HG03354 (cell line): ENCODE measurements at regions not wholly inside any gene's neighbourhood (a gene's known extent, or its start where the extent isn't known, plus 50 kb on each side); places are given as distances from the start of the nearest gene placed in this dataset.
"Not testable (repeated sequence)": the region's sequence is repeated elsewhere in the genome, so short reads cannot be mapped to it uniquely, and the experiment has no call there.

Source experiments
- ATAC-seq: cut with Tn5 transposase; IDR thresholded peaks from one replicate; pipeline ENCODE4 v1.9.1; 2021; ENCODE audit warnings: mild to moderate bottlenecking; ENCODE audit not compliant: unreplicated experiment, poor library complexity, severe bottlenecking

GRCh38 chr4:107562316-107562715 is 157.7 kb downstream of the PAPSS1 start:
- ATAC-seq, result no peak

DNA sequence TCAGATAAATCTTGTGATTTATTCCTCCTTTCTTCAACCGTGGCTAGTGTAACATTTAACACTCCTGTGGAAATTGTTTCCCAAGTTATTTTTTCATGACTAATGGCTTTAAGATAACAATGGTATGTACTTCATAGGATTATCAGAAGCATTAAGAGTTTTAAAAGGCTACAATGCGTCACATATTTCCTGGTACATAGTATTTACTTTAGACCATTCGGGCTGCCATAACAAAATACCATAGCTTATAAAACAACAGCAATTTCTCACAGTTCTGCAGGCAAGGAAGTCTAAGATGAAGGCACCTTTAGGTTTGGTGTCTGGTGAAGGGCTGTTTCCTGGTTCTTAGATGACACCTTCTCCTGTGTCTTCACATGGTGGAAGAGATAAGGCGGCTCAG is 158.6 kb downstream of the PAPSS1 start:
- ATAC-seq, result no peak

DNA sequence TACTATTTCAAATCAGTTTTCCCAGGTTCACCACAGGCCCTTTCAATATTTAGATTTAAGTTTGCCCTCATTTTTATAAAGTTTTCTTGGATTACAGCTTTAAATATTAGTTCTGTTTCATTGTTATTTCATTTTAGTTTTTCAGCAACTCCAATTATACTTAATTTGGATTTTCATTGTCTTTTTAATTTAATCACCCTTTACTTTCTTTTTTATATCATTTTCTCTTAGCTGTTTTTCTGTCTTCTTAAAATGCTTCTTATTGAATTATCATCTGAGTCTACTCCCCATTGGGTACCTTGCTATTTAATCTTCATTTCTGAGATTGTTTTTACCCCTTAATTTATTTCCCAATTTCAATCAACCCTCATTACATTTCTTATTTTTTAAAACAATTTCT is 160.4 kb downstream of the PAPSS1 start:
- no peak for ATAC-seq

- ATAC-seq, result no peak
Measured at GRCh38 chr4:107552306-107552705, 167.7 kb downstream of the PAPSS1 start.

- ATAC-seq, result no peak
Measured at GRCh38 chr4:107548211-107548905, 171.7 kb downstream of the PAPSS1 start.

GRCh38 chr4:107546638-107547037 is 173.4 kb downstream of the PAPSS1 start:
- ATAC-seq, result no peak

GRCh38 chr4:107541511-107541910 is 178.5 kb downstream of the PAPSS1 start:
- ATAC-seq, result no peak

GRCh38 chr4:107531927-107532326 is 188.1 kb downstream of the PAPSS1 start:
- no peak for ATAC-seq

- ATAC-seq, result no peak
Measured at GRCh38 chr4:107520368-107520767, 199.7 kb downstream of the PAPSS1 start.

DNA sequence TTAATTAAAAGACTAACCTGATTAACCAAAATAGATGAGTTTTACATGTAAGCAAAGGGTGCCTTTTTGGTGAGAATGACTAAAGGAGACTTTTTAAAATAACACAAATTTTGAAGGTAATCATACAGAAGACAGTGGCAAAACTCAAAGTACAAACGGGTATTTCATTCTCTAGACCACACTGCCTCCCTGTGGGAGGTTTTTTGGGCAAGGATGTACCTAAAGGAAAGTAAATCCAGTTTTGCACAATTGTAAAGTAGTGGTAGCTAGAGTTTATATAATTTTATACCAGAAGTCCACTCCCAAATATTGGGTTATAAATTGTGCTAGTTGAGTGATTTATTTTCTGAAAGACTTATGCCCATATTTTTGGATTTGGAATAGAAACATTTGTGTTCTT is 201.0 kb downstream of the PAPSS1 start:
- no peak for ATAC-seq

- ATAC-seq, result no peak
Measured at GRCh38 chr4:107518076-107518475, 202.0 kb downstream of the PAPSS1 start.

DNA sequence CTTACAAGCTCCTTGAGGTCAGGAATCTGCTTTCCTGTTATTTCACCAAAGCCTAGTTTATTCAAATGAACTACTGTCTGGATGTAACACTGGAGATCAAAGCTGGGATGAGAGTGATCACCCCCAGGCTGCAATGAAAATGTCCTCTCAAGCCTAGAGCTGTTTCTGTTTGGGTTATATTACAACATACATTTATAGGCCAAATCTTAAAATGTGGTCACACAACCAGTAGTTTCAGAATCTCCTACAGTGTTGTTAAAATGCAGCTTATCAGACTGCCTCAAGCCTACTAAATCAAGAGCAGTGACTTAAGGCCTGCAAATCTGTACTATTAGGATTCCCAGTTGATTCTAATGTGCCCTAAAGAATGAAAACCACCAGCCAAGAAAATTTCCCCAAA is 207.5 kb downstream of the PAPSS1 start:
- no peak for ATAC-seq

- ATAC-seq, result no peak
Measured at GRCh38 chr4:107509615-107510014, 210.4 kb downstream of the PAPSS1 start.

DNA sequence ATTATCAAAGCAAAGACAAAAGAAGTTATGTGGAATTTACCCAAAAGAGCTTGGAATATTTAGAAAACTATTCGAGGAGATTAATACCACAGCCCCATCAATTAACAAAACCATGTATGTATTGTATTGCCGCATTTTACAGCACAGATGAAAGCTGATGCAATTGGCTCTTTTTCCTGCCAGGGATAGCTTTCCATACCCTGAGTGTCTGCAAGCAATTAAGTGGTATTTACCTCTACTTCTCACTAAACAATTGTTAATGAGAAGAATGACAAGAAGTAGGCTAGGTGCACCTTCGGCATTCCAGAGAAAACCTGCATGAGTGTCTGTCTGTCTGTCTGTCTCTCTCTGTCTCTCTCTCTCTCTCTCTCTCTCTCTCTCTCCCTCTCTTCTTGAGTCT is 219.5 kb downstream of the PAPSS1 start:
- no peak for ATAC-seq

- no peak for ATAC-seq
Measured at GRCh38 chr4:107497054-107497453, 223.0 kb downstream of the PAPSS1 start.

DNA sequence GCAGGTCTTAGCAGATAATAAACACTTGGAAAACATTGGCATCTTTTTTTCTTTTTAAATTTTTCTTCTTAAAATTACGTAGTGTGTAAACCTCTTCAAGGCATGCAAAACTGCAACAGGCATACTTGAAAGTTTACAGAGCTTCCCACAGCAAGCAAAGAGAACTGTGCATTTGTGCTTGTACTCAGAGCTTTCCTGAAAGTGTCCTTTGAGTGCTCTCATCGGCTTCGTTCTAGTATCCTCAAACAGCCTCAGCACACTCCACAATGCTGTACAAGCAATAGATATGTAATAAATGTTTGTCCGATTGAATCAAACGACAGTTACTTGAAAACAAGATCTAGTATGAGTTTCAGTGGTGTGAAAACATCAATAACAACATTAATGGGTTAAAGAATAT is 227.5 kb downstream of the PAPSS1 start:
- ATAC-seq, result no peak

DNA sequence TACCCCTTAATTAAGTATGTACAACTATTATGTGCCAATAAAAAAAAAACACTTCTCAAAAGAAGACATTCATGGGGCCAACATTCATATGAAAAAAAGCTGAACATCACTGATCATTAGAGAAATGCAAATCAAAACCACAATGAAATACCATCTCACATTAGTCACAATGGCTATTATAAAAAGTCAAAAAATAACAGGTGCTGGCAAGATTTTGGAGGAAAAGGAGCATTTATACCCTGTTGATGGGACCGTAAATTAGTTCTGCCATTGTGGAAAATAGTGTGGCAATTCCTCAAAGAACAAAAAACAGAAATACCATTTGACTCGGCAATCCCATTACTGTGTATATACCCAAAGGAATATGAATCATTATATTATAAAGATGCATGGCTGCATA is 229.9 kb downstream of the PAPSS1 start:
- no peak for ATAC-seq

GRCh38 chr4:107483621-107484020 is 236.4 kb downstream of the PAPSS1 start:
- not testable (repeated sequence) for ATAC-seq

DNA sequence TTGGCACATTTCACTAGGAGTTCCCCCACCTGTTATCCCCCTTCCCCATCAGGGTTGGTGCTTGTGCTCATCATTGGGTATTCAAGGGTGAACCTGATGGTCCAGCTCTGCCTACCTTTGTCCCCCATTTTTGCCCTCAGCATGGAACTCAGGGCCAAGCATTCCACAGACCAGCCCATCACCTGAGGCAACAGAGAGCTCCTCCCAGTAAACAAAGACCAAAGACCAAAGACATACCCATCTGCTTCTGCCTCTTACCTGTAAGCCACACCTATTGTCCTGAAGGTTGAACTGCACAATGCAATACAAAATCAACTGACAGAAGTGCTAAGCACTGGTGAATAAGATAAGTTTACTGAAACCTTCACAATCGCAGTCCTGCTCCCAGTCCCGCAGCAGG is 237.5 kb downstream of the PAPSS1 start:
- no peak for ATAC-seq

DNA sequence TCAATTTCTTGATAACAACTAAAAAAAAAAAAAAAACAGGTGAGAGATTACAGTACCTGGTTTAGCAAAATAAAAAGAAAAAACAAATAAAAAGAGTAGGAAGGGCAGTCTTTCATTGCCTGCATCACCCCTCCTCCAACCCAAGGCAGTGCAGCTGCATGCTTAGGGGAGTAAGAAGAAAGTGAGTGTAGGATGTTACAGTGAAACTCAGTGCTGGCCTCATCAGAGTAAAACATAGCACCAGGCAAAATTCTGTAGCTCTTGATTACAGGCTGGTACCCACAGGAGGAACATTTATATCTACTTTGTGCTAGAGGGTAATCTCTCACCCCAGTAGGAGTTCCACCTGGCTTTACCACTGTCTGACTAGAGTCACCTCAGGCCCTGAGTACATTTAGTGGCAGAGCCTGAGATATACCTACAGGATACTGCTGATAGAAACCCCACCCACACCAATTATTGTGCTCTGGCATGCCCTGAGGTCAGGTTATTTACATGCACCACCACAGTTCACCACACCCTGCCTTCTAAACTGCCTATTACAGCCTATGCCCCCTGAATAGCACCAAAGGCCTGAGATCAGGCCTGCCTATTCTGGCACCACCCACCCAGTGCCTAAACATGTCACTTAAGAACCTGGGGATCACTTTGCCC is 241.6 kb downstream of the PAPSS1 start:
- no peak for ATAC-seq

GRCh38 chr4:107473126-107473525 is 246.9 kb downstream of the PAPSS1 start:
- ATAC-seq, result no peak
